Liver (tissue), 3 donors: ENCODE measurements at regions not wholly inside any gene's neighbourhood (a gene's known extent, or its start where the extent isn't known, plus 50 kb on each side); places are given as distances from the start of the nearest gene placed in this dataset.

Source experiments
- ATF3 ChIP-seq: IDR thresholded peaks from 2 replicates; pipeline ENCODE4 v1.6.1; 2016; ENCODE audit warnings: antibody characterized with exemption
- CTCF ChIP-seq: fragments of 150-350 bp; IDR thresholded peaks from 2 replicates; pipeline ENCODE4 v1.5.1; 2017; ENCODE audit warnings: improper control_type of control experiment, low read depth, low read length; ENCODE audit not compliant: missing input control
- FOXA1 ChIP-seq: IDR thresholded peaks from 2 replicates; pipeline ENCODE4 v1.6.1; 2016; ENCODE audit warnings: antibody characterized with exemption
- GABPA ChIP-seq, 2 donors: IDR thresholded peaks in 1 of 2; conservative IDR thresholded peaks in 1 of 2; 2 replicates each; pipeline ENCODE4 v1.6.1; 2016; ENCODE audit warnings: antibody characterized with exemption in 2 of 2, mild to moderate bottlenecking in 1 of 2, moderate library complexity in 1 of 2
- MAX ChIP-seq: IDR thresholded peaks from 2 replicates; pipeline ENCODE4 v1.6.1; 2016; ENCODE audit warnings: antibody characterized with exemption
- RAD21 ChIP-seq, 2 donors: IDR thresholded peaks; 2 replicates each; pipeline ENCODE4 v1.6.1; 2016; ENCODE audit warnings: antibody characterized with exemption in 2 of 2, mild to moderate bottlenecking in 2 of 2
- REST ChIP-seq: IDR thresholded peaks from 2 replicates; pipeline ENCODE4 v1.6.1; 2016; ENCODE audit warnings: antibody characterized with exemption, mild to moderate bottlenecking
- TAF1 ChIP-seq: conservative IDR thresholded peaks from 2 replicates; pipeline ENCODE4 v1.6.1; 2016; ENCODE audit warnings: antibody characterized with exemption, mild to moderate bottlenecking
- donor health status: healthy.
- donor health status: healthy.

- TF ChIP-seq CTCF: no peak
- TF ChIP-seq RAD21 (IDR thresholded peaks at IDR 0.05): no peak
- no peak for TF ChIP-seq MAX
- no peak for TF ChIP-seq GABPA (IDR thresholded peaks at IDR 0.05 in 1 of 2, conservative IDR thresholded peaks at IDR 0.05 in 1 of 2)
- TF ChIP-seq FOXA1: no peak
- TF ChIP-seq ATF3: no peak
- no peak for TF ChIP-seq REST
- TF ChIP-seq TAF1: no peak
These were observed 686.5 kb downstream of the LRFN5 start for GRCh38 chr14:42293180-42293579.
